ENCODE measurements at regions not wholly inside any gene's neighbourhood (a gene's known extent, or its start where the extent isn't known, plus 50 kb on each side); places are given as distances from the start of the nearest gene placed in this dataset.

DNA sequence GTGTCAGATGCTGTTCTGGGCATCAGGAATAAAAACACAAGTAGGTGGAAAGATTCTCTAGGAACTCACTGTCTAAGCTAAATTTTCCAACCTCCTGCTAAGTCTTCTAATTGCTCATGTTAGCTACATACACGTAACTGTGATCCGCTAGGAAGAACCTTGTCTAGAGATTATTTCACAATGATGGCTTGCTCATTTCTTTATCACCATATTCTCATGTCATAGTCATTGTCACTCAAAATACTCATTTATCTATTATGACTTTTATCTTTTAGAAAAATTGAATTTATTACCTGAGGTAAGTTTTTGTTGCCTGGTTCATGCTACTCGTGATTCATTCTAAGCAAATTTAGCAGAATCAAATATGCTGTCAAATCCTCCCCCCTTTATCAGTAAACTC is 1402.4 kb upstream of the FLRT2 start:
- no peak for TF ChIP-seq TAF1 (IDR thresholded peaks at IDR 0.05; ENCODE audit: borderline replicate concordance, insufficient read depth, low read length)
- no peak for TF ChIP-seq SIN3A (IDR thresholded peaks at IDR 0.05; ENCODE audit: borderline replicate concordance, insufficient read depth, low read length)
- TF ChIP-seq FOXP2 (optimal IDR thresholded peaks at IDR 0.05; ENCODE audit: borderline replicate concordance, extremely low read depth, extremely low read length, insufficient read depth): no peak
- no peak for TF ChIP-seq POLR2AphosphoS5 (IDR thresholded peaks at IDR 0.05; ENCODE audit: low read depth, low read length)

DNA sequence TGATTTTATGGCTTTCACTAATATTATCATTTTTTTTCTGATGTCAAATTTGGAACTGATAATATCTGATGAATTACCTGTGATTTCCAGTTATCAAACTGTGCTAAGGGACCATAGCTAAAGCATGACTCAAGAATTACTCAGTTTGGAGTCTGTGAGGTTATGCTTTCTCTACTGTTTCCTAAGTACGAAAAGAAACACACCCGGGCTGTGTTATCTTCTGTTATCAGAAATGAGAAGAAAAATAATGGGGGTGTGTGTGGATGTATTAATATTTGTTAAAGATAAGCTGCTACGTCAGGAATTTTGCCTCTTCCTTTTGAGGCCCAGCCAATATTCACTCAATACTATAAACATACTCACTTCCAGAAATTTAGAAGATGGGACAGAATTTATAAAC is 1401.9 kb upstream of the FLRT2 start:
- TF ChIP-seq POLR2AphosphoS5 (IDR thresholded peaks at IDR 0.05; ENCODE audit: low read depth, low read length) (no peak), TAF1 (IDR thresholded peaks at IDR 0.05; ENCODE audit: borderline replicate concordance, insufficient read depth, low read length) (no peak), FOXP2 (optimal IDR thresholded peaks at IDR 0.05; ENCODE audit: borderline replicate concordance, extremely low read depth, extremely low read length, insufficient read depth) (no peak), SIN3A (IDR thresholded peaks at IDR 0.05; ENCODE audit: borderline replicate concordance, insufficient read depth, low read length) (no peak)
- TF ChIP-seq, protein P1, sequence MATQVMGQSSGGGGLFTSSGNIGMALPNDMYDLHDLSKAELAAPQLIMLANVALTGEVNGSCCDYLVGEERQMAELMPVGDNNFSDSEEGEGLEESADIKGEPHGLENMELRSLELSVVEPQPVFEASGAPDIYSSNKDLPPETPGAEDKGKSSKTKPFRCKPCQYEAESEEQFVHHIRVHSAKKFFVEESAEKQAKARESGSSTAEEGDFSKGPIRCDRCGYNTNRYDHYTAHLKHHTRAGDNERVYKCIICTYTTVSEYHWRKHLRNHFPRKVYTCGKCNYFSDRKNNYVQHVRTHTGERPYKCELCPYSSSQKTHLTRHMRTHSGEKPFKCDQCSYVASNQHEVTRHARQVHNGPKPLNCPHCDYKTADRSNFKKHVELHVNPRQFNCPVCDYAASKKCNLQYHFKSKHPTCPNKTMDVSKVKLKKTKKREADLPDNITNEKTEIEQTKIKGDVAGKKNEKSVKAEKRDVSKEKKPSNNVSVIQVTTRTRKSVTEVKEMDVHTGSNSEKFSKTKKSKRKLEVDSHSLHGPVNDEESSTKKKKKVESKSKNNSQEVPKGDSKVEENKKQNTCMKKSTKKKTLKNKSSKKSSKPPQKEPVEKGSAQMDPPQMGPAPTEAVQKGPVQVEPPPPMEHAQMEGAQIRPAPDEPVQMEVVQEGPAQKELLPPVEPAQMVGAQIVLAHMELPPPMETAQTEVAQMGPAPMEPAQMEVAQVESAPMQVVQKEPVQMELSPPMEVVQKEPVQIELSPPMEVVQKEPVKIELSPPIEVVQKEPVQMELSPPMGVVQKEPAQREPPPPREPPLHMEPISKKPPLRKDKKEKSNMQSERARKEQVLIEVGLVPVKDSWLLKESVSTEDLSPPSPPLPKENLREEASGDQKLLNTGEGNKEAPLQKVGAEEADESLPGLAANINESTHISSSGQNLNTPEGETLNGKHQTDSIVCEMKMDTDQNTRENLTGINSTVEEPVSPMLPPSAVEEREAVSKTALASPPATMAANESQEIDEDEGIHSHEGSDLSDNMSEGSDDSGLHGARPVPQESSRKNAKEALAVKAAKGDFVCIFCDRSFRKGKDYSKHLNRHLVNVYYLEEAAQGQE (IDR thresholded peaks at IDR 0.05; ENCODE audit: insufficient read depth in 1 of 2, low read depth in 2 of 2, low read length in 2 of 2): no peak

DNA sequence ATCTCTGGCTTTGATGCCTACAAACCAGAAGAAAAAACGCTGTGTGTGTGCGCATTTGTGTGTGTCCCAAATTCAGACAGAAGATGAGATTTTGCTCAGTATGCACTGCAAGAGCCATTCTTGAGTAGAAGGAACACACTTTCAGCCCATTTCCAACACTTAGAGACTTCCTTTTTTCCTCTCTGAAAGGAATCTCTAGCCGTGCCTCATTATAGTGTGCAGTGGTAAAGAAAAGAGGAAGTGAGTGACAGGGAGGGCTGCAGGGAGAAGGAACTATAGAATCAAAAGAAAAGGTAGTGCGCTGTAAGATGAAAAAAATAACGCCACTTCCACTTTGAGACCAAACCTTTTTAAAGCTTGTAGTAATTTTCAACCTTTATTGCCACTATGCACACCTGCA is 1400.9 kb upstream of the FLRT2 start:
- TF ChIP-seq SIN3A (IDR thresholded peaks at IDR 0.05; ENCODE audit: borderline replicate concordance, insufficient read depth, low read length): no peak
- TF ChIP-seq, protein P1 (IDR thresholded peaks at IDR 0.05; ENCODE audit: insufficient read depth in 1 of 2, low read depth in 2 of 2, low read length in 2 of 2): no peak

- no peak for TF ChIP-seq SIN3A (IDR thresholded peaks at IDR 0.05; ENCODE audit: borderline replicate concordance, insufficient read depth, low read length)
- no peak for TF ChIP-seq POLR2AphosphoS5 (IDR thresholded peaks at IDR 0.05; ENCODE audit: low read depth, low read length)
- no peak for TF ChIP-seq TAF1 (IDR thresholded peaks at IDR 0.05; ENCODE audit: borderline replicate concordance, insufficient read depth, low read length)
These were observed 1400.0 kb upstream of the FLRT2 start for GRCh38 chr14:84129941-84130340.

DNA sequence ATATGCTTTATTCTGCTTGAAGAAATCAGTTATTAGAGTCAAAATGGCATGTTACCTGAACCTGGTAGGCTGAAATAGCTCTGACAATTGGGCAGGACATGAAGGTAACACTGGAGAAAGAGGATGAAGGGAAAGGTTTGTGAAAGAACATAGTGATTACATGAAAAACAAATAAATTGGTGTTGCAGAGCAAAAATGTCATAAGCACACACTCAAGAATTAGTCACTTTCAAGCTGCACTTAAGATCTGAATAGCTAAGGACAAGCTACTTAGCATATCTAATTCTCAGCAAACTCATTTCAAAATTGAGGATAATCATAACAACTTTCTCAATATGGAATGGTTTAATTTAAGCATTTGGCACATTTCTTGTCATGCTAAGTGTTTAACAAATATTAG is 1398.0 kb upstream of the FLRT2 start:
- TF ChIP-seq TAF1 (IDR thresholded peaks at IDR 0.05; ENCODE audit: borderline replicate concordance, insufficient read depth, low read length) (no peak), SIN3A (IDR thresholded peaks at IDR 0.05; ENCODE audit: borderline replicate concordance, insufficient read depth, low read length) (no peak), POLR2AphosphoS5 (IDR thresholded peaks at IDR 0.05; ENCODE audit: low read depth, low read length) (no peak), FOXP2 (optimal IDR thresholded peaks at IDR 0.05; ENCODE audit: borderline replicate concordance, extremely low read depth, extremely low read length, insufficient read depth) (no peak)
- TF ChIP-seq, protein P1 (IDR thresholded peaks at IDR 0.05; ENCODE audit: insufficient read depth in 1 of 2, low read depth in 2 of 2, low read length in 2 of 2): no peak

DNA sequence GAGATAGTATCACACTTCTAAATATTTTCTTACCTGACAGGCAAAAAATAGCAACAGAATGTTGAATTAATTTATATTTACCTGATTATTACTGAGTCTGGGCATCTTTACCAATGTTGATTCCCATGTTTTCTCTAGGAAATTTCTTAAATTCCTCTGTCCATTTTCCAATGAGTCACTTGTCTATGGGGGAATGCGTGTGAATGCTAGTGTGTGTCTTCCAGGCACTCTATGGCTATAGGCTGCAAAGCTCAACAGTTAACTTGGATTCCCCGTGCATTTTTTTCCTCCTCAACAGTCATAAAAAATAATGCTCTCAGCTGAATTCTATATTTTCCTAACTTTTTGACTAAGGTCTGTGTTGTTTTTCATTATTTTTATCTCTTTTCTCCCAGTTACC is 1385.8 kb upstream of the FLRT2 start:
- no peak for TF ChIP-seq FOXP2 (optimal IDR thresholded peaks at IDR 0.05; ENCODE audit: borderline replicate concordance, extremely low read depth, extremely low read length, insufficient read depth)
- no peak for TF ChIP-seq TAF1 (IDR thresholded peaks at IDR 0.05; ENCODE audit: borderline replicate concordance, insufficient read depth, low read length)
- TF ChIP-seq SIN3A (IDR thresholded peaks at IDR 0.05; ENCODE audit: borderline replicate concordance, insufficient read depth, low read length): no peak
- TF ChIP-seq POLR2AphosphoS5 (IDR thresholded peaks at IDR 0.05; ENCODE audit: low read depth, low read length): no peak
- TF ChIP-seq, protein P1 (IDR thresholded peaks at IDR 0.05; ENCODE audit: insufficient read depth in 1 of 2, low read depth in 2 of 2, low read length in 2 of 2): no peak
